ENCODE measurements at regions not wholly inside any gene's neighbourhood (a gene's known extent, or its start where the extent isn't known, plus 50 kb on each side); places are given as distances from the start of the nearest gene placed in this dataset.

DNA sequence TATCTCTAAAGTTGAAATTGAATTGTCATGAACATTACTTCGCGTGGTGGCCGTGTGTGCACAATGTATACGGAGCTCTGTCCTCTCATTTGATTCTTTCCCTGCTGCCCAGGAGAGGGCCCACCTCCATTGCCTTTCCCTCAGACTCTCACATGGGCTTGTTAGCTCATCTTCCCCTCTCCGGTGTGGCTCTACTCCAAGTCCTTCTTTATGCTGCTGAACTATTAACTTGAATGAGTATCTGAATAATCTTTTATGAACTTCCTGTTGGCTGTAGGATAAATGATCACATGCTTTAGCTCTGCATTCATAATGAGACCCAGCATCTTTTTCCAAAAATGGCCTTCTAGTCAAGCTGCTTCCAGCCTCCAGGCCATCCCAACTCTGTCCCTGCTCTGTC, 68.8 kb upstream of the CLNK start:
- Histone ChIP-seq H3K4me3 (ENCODE audit: low read length) (no peak overlapping the region), H3K27me3 (ENCODE audit: low read length) (0 out of 2 replicates have a peak, but pooled peaks cover 2% of the 10 kb centered on the region), H3K36me3 (ENCODE audit: insufficient read depth, low read length) (no peaks in the 10 kb centered on the region), H3K4me1 (ENCODE audit: low read length) (no peaks in the 10 kb centered on the region), H3K27ac (ENCODE audit: low read length) (no peak overlapping the region), H3K4me2 (ENCODE audit: low read depth, low read length, poor library complexity, severe bottlenecking) (no peak overlapping the region), H3K9me2 (replicated peaks; ENCODE audit: insufficient read depth, low read length) (no peaks in the 10 kb centered on the region; the same call in 1 of the 2 replicates), H4K20me1 (ENCODE audit: insufficient read depth, low read depth, low read length) (no peaks in the 10 kb centered on the region), H3K9ac (ENCODE audit: low read length) (no peak overlapping the region), H3K9me3 (ENCODE audit: low read length) (peaks cover 15% of the 10 kb centered on the region), H2AFZ (ENCODE audit: low read length) (no peak overlapping the region), H3K79me2 (ENCODE audit: low read length) (no peaks in the 10 kb centered on the region)
- no peak for DNase-seq

GRCh38 chr4:10750714-10751113, 66.1 kb upstream of the CLNK start:
- no peak overlapping the region for H3K27ac ChIP-seq (ENCODE audit: low read length)

GRCh38 chr4:10747186-10747585, 62.6 kb upstream of the CLNK start:
- Histone ChIP-seq H3K9ac (ENCODE audit: low read length) (no peak overlapping the region), H3K4me2 (ENCODE audit: low read depth, low read length, poor library complexity, severe bottlenecking) (no peak overlapping the region), H3K27ac (ENCODE audit: low read length) (no peak overlapping the region), H3K9me2 (replicated peaks; ENCODE audit: insufficient read depth, low read length) (0 out of 2 replicates have a peak, but pooled peaks cover 3% of the 10 kb centered on the region), H3K4me1 (ENCODE audit: low read length) (no peaks in the 10 kb centered on the region), H3K79me2 (ENCODE audit: low read length) (no peaks in the 10 kb centered on the region), H3K4me3 (ENCODE audit: low read length) (no peak overlapping the region), H3K36me3 (ENCODE audit: insufficient read depth, low read length) (no peaks in the 10 kb centered on the region), H3K9me3 (ENCODE audit: low read length) (no peaks in the 10 kb centered on the region), H3K27me3 (ENCODE audit: low read length) (0 out of 2 replicates have a peak, but pooled peaks cover 2% of the 10 kb centered on the region), H4K20me1 (ENCODE audit: insufficient read depth, low read depth, low read length) (no peaks in the 10 kb centered on the region), H2AFZ (ENCODE audit: low read length) (no peak overlapping the region)
- no peak for DNase-seq

More at GRCh38 chr4:10750714-10751113, 66.1 kb upstream of the CLNK start:
- Histone ChIP-seq H4K20me1 (ENCODE audit: insufficient read depth, low read depth, low read length) (no peaks in the 10 kb centered on the region), H3K79me2 (ENCODE audit: low read length) (no peaks in the 10 kb centered on the region), H3K9me3 (ENCODE audit: low read length) (0 out of 2 replicates have a peak, but pooled peaks cover 7% of the 10 kb centered on the region), H3K27me3 (ENCODE audit: low read length) (0 out of 2 replicates have a peak, but pooled peaks cover 2% of the 10 kb centered on the region), H3K9me2 (replicated peaks; ENCODE audit: insufficient read depth, low read length) (no peaks in the 10 kb centered on the region; the same call in 1 of the 2 replicates), H2AFZ (ENCODE audit: low read length) (no peak overlapping the region), H3K36me3 (ENCODE audit: insufficient read depth, low read length) (no peaks in the 10 kb centered on the region), H3K4me1 (ENCODE audit: low read length) (no peaks in the 10 kb centered on the region), H3K4me2 (ENCODE audit: low read depth, low read length, poor library complexity, severe bottlenecking) (no peak overlapping the region), H3K4me3 (ENCODE audit: low read length) (no peak overlapping the region), H3K9ac (ENCODE audit: low read length) (no peak overlapping the region)
- DNase-seq = no peak

DNA sequence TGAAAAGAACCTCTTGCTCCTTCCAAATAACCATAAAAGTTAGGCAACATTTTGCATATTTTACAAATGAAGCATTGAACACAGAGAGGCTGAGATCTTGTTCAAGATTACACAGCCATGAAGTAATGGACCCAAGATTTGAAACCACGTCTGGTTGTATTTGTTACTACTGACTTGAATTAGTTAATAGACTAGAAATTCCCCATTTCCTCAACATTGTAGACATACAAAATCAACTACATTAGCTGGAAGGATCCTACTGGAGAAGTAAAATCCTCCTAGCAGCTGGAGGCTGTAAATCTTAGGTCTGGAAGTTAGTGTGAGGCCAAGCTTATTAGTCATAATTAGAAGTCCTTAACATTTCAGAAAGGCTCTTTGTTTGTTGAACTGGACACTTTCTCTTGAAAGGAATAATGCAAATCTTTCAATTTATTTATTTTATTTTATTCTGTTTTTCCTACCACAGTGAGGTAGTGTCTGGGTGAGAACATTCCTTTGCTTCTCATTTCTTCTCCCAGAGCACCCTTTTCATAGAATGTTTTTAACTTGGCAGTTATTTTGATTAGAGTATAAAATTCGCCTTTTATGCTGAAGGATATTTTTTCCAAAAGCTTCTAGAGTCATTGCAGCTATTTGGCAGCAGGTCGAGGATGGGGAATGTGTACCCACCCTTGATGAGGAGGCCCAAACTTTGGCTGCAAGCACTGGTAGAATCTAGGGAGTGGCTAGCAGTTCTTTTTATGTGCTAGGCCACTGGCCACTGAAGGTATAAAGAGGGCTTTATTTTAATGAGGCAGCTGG, 62.0 kb upstream of the CLNK start:
- Histone ChIP-seq H2AFZ (ENCODE audit: low read length) (no peak overlapping the region), H3K9me3 (ENCODE audit: low read length) (no peaks in the 10 kb centered on the region), H3K27me3 (ENCODE audit: low read length) (0 out of 2 replicates have a peak, but pooled peaks cover 2% of the 10 kb centered on the region), H3K79me2 (ENCODE audit: low read length) (no peaks in the 10 kb centered on the region), H3K4me2 (ENCODE audit: low read depth, low read length, poor library complexity, severe bottlenecking) (no peak overlapping the region), H3K9me2 (replicated peaks; ENCODE audit: insufficient read depth, low read length) (0 out of 2 replicates have a peak, but pooled peaks cover 3% of the 10 kb centered on the region), H4K20me1 (ENCODE audit: insufficient read depth, low read depth, low read length) (no peaks in the 10 kb centered on the region), H3K36me3 (ENCODE audit: insufficient read depth, low read length) (no peaks in the 10 kb centered on the region), H3K9ac (ENCODE audit: low read length) (no peak overlapping the region), H3K4me1 (ENCODE audit: low read length) (no peaks in the 10 kb centered on the region), H3K4me3 (ENCODE audit: low read length) (no peak overlapping the region), H3K27ac (ENCODE audit: low read length) (no peak overlapping the region)
- no peak for DNase-seq

GRCh38 chr4:10743357-10743756, 58.8 kb upstream of the CLNK start:
- no peak overlapping the region for H3K4me2 ChIP-seq (ENCODE audit: low read depth, low read length, poor library complexity, severe bottlenecking)
- no peaks in the 10 kb centered on the region for H3K4me1 ChIP-seq (ENCODE audit: low read length)
- H3K27me3 ChIP-seq (ENCODE audit: low read length) = no peaks in the 10 kb centered on the region
- H3K9me3 ChIP-seq (ENCODE audit: low read length) = no peaks in the 10 kb centered on the region
- H3K27ac ChIP-seq (ENCODE audit: low read length) = no peak overlapping the region
- no peak overlapping the region for H3K9ac ChIP-seq (ENCODE audit: low read length)
- H3K36me3 ChIP-seq (ENCODE audit: insufficient read depth, low read length) = no peaks in the 10 kb centered on the region
- no peak for DNase-seq
- H2AFZ ChIP-seq (ENCODE audit: low read length) = no peak overlapping the region
- H3K4me3 ChIP-seq (ENCODE audit: low read length) = no peak overlapping the region
- H3K79me2 ChIP-seq (ENCODE audit: low read length) = no peaks in the 10 kb centered on the region
- H3K9me2 ChIP-seq (replicated peaks; ENCODE audit: insufficient read depth, low read length) = 0 out of 2 replicates have a peak, but pooled peaks cover 3% of the 10 kb centered on the region
- H4K20me1 ChIP-seq (ENCODE audit: insufficient read depth, low read depth, low read length) = no peaks in the 10 kb centered on the region

- DNase-seq = no peak
- Histone ChIP-seq H3K27me3 (ENCODE audit: low read length) (no peaks in the 10 kb centered on the region), H3K4me3 (ENCODE audit: low read length) (no peak overlapping the region), H3K9me3 (ENCODE audit: low read length) (no peaks in the 10 kb centered on the region; the same call in 1 of the 2 replicates), H3K9me2 (replicated peaks; ENCODE audit: insufficient read depth, low read length) (0 out of 2 replicates have a peak, but pooled peaks cover 3% of the 10 kb centered on the region), H3K27ac (ENCODE audit: low read length) (no peak overlapping the region), H3K79me2 (ENCODE audit: low read length) (no peaks in the 10 kb centered on the region), H3K9ac (ENCODE audit: low read length) (no peak overlapping the region), H4K20me1 (ENCODE audit: insufficient read depth, low read depth, low read length) (no peaks in the 10 kb centered on the region), H2AFZ (ENCODE audit: low read length) (no peak overlapping the region), H3K4me1 (ENCODE audit: low read length) (no peaks in the 10 kb centered on the region), H3K4me2 (ENCODE audit: low read depth, low read length, poor library complexity, severe bottlenecking) (no peak overlapping the region), H3K36me3 (ENCODE audit: insufficient read depth, low read length) (no peaks in the 10 kb centered on the region)
These were observed 57.6 kb upstream of the CLNK start for GRCh38 chr4:10741961-10742699.

DNA sequence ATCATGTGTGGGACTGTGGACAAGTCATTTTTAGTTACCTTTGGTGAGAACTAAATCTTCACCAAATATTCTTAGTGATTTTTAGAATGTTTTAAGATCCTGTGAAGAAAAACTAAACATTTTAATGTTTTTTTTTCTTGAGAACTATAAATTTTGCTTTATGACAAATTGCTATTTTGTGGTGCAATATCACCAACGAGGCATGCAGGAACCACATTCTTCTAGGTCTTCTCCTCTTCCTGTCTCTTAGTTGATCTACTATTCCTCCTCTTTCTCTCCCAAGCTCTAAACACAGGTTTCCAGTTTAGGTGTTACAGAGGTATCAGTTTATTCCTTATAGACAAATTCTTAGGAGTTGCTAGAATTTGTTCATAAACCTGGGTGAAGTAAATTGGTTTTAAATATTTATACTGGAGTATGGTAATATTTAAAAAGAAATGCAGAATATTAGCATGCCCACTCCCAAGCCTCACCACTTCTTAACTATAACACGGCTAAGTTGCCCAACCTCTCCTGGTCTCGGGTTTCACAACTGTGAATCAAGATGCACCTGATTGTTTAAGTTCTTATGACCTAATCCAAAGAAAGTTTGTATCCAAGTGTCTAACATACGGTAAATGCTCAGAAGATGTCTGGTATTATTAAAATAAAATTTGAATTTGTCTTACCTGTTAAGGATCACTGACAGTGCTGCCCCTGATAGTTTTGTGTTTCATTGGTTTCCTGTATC, 56.5 kb upstream of the CLNK start:
- Histone ChIP-seq H3K4me2 (ENCODE audit: low read depth, low read length, poor library complexity, severe bottlenecking) (no peak overlapping the region), H3K36me3 (ENCODE audit: insufficient read depth, low read length) (no peaks in the 10 kb centered on the region), H4K20me1 (ENCODE audit: insufficient read depth, low read depth, low read length) (no peaks in the 10 kb centered on the region), H3K4me1 (ENCODE audit: low read length) (no peaks in the 10 kb centered on the region), H3K9me2 (replicated peaks; ENCODE audit: insufficient read depth, low read length) (0 out of 2 replicates have a peak, but pooled peaks cover 3% of the 10 kb centered on the region), H2AFZ (ENCODE audit: low read length) (no peak overlapping the region), H3K79me2 (ENCODE audit: low read length) (no peaks in the 10 kb centered on the region), H3K4me3 (ENCODE audit: low read length) (no peak overlapping the region), H3K27ac (ENCODE audit: low read length) (no peak overlapping the region), H3K9me3 (ENCODE audit: low read length) (no peaks in the 10 kb centered on the region; the same call in 1 of the 2 replicates), H3K9ac (ENCODE audit: low read length) (no peak overlapping the region), H3K27me3 (ENCODE audit: low read length) (no peaks in the 10 kb centered on the region)
- no peak for DNase-seq
